Neural cell (in vitro differentiated cells): ENCODE measurements at regions not wholly inside any gene's neighbourhood (a gene's known extent, or its start where the extent isn't known, plus 50 kb on each side); places are given as distances from the start of the nearest gene placed in this dataset.

ENCODE experiments used
- EZH2 ChIP-seq: fragments of 200-600, 300-800 bp; shearing (Covaris generic), sonication (generic); IDR thresholded peaks from 2 replicates; pipeline ENCODE4 v1.6.1; 2014; ENCODE audit warnings: antibody characterized with exemption, low read length, borderline replicate concordance, mild to moderate bottlenecking; ENCODE audit not compliant: insufficient read depth, poor library complexity, severe bottlenecking
- MXI1 ChIP-seq: fragments of 450-650 bp; conservative IDR thresholded peaks from 2 replicates; pipeline ENCODE4 v1.6.1; 2014; ENCODE audit warnings: antibody characterized with exemption, mild to moderate bottlenecking; ENCODE audit not compliant: poor library complexity, severe bottlenecking
- POLR2AphosphoS5 ChIP-seq: IDR thresholded peaks from 2 replicates; pipeline ENCODE4 v1.6.1; 2012
- RAD21 ChIP-seq: fragments of 450-650 bp; conservative IDR thresholded peaks from 2 replicates; pipeline ENCODE4 v1.6.1; 2014; ENCODE audit warnings: antibody characterized with exemption, mild to moderate bottlenecking, moderate library complexity
- REST ChIP-seq: IDR thresholded peaks from 2 replicates; pipeline ENCODE4 v1.6.1; 2012; ENCODE audit warnings: borderline replicate concordance
- TAF1 ChIP-seq: IDR thresholded peaks from 2 replicates; pipeline ENCODE4 v1.6.1; 2012; ENCODE audit warnings: low read depth
- TF ChIP-seq, protein P1 (sequence below): fragments of 450-650 bp; IDR thresholded peaks from 2 replicates; pipeline ENCODE4 v1.5.1; 2014; ENCODE audit warnings: antibody characterized with exemption, mild to moderate bottlenecking, moderate library complexity; ENCODE audit not compliant: poor library complexity, severe bottlenecking

GRCh38 chr10:10353326-10353868, 664.3 kb upstream of the CELF2 start:
- TF ChIP-seq, protein P1, sequence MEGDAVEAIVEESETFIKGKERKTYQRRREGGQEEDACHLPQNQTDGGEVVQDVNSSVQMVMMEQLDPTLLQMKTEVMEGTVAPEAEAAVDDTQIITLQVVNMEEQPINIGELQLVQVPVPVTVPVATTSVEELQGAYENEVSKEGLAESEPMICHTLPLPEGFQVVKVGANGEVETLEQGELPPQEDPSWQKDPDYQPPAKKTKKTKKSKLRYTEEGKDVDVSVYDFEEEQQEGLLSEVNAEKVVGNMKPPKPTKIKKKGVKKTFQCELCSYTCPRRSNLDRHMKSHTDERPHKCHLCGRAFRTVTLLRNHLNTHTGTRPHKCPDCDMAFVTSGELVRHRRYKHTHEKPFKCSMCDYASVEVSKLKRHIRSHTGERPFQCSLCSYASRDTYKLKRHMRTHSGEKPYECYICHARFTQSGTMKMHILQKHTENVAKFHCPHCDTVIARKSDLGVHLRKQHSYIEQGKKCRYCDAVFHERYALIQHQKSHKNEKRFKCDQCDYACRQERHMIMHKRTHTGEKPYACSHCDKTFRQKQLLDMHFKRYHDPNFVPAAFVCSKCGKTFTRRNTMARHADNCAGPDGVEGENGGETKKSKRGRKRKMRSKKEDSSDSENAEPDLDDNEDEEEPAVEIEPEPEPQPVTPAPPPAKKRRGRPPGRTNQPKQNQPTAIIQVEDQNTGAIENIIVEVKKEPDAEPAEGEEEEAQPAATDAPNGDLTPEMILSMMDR, result no peak
- TF ChIP-seq EZH2, result no peak
- no peak for TF ChIP-seq MXI1
- no peak for TF ChIP-seq RAD21
- TF ChIP-seq TAF1, result no peak
- TF ChIP-seq POLR2AphosphoS5, result no peak
- no peak for TF ChIP-seq REST
